Uterus (tissue), 3 donors: ENCODE measurements at regions not wholly inside any gene's neighbourhood (a gene's known extent, or its start where the extent isn't known, plus 50 kb on each side); places are given as distances from the start of the nearest gene placed in this dataset.
A peak's percentile ranks its signal among the peaks of the same experiment; 100 is the strongest.

Source experiments
- DNase-seq, 2 donors: peaks; one replicate each; pipeline ENCODE4 v3.0.0-alpha.2; 2019 to 2020
- H3K27ac ChIP-seq, 2 donors: fragments of 200-600 bp; sonication (generic); 1 replicate in 1 of 2; 2 replicates in 1 of 2; pipeline ENCODE4 v1.5.1; 2016 to 2018
- H3K27me3 ChIP-seq, 2 donors: fragments of 200-600 bp; sonication (generic); one replicate each; pipeline ENCODE4 v1.5.1; 2018 to 2019; ENCODE audit warnings: control low read depth in 1 of 2
- H3K36me3 ChIP-seq, 2 donors: fragments of 200-600 bp; sonication (generic); one replicate each; pipeline ENCODE4 v1.5.1; 2019; ENCODE audit warnings: control low read depth in 1 of 2
- H3K4me1 ChIP-seq, 2 donors: fragments of 200-600 bp; sonication (generic); one replicate each; pipeline ENCODE4 v1.5.1; 2018 to 2019; ENCODE audit warnings: control low read depth in 1 of 2
- H3K4me3 ChIP-seq, 2 donors: fragments of 200-600 bp; sonication (generic); 1 replicate in 1 of 2; 2 replicates in 1 of 2; pipeline ENCODE4 v1.5.1; 2018 to 2019; ENCODE audit warnings: mild to moderate bottlenecking in 1 of 2
- H3K9me3 ChIP-seq, 2 donors: fragments of 200-600 bp; sonication (generic); one replicate each; pipeline ENCODE4 v1.5.1; 2019; ENCODE audit warnings: control low read depth in 1 of 2
- CTCF ChIP-seq, 4 experiments: fragments of 200-600 bp in 2 of 4; fragments of 450-650 bp in 2 of 4; sonication (generic) in 2 of 4; IDR thresholded peaks; one replicate each; pipeline ENCODE4 v1.5.1; 2016 to 2019; ENCODE audit warnings: antibody characterized with exemption in 4 of 4, mild to moderate bottlenecking in 2 of 4, moderate library complexity in 1 of 4
- POLR2A ChIP-seq, 2 donors: fragments of 450-650 bp; IDR thresholded peaks; one replicate each; pipeline ENCODE4 v1.6.1; 2016; ENCODE audit warnings: antibody characterized with exemption in 2 of 2, mild to moderate bottlenecking in 1 of 2, moderate library complexity in 1 of 2
- intact Hi-C: fragments of 100-400 bp; cut with DNase I; formaldehyde crosslinking; loops from one replicate; pipeline ENCODE4 v1.15.1; 2023; ENCODE audit warnings: low total_unique reads
- microRNA counts, 2 donors: library from miRNA; unstranded; fragments of <30 nt; microRNA quantifications; one replicate each; lab custom pipeline; 2016 to 2017
- microRNA-seq: library from miRNA; unstranded; fragments of <30 nt; microRNA quantifications from one replicate; pipeline ENCODE4, GENCODE V29; 2016; ENCODE audit warnings: borderline microRNAs expressed, borderline replicate concordance
- small RNA-seq: library from RNA; depleted of rRNA; stranded (forward); fragments of <200 nt; gene quantifications from one replicate; pipeline ENCODE3, GENCODE V24; 2016
- donor health status: DM: yes; HTN: yes; CAD: no.

- Histone ChIP-seq H3K27me3 (no peaks in the 10 kb centered on the region), H3K36me3 (no peaks in the 10 kb centered on the region), H3K27ac (no peak overlapping the region), H3K4me3 (no peak overlapping the region), H3K9me3 (no peaks in the 10 kb centered on the region), H3K4me1 (no peaks in the 10 kb centered on the region)
- DNase-seq, result no peak
- intact Hi-C loops, result no loop called here
- TF ChIP-seq POLR2A (IDR thresholded peaks at IDR 0.05), result no peak
- no peak for TF ChIP-seq CTCF (IDR thresholded peaks at IDR 0.05)
Observed at GRCh38 chr4:20643631-20644030, 56.6 kb upstream of the PACRGL start.

- no peak for TF ChIP-seq POLR2A (IDR thresholded peaks at IDR 0.05)
- no peak for TF ChIP-seq CTCF (IDR thresholded peaks at IDR 0.05)
- DNase-seq, result no peak
- Histone ChIP-seq H3K27me3 (no peaks in the 10 kb centered on the region), H3K36me3 (no peaks in the 10 kb centered on the region), H3K27ac (no peak overlapping the region), H3K4me1 (no peaks in the 10 kb centered on the region), H3K9me3 (no peaks in the 10 kb centered on the region), H3K4me3 (no peak overlapping the region)
- intact Hi-C loops, result no loop called here
Observed at GRCh38 chr4:20645236-20645635, 55.0 kb upstream of the PACRGL start.

GRCh38 chr4:20646287-20646686 is 54.0 kb upstream of the PACRGL start:
- TF ChIP-seq POLR2A (IDR thresholded peaks at IDR 0.05), result no peak
- TF ChIP-seq CTCF (IDR thresholded peaks at IDR 0.05), result no peak
- Histone ChIP-seq H3K27ac (no peak overlapping the region), H3K27me3 (no peaks in the 10 kb centered on the region)

More at GRCh38 chr4:20646287-20646686, 54.0 kb upstream of the PACRGL start:
- no peak for DNase-seq
- intact Hi-C loops, result no loop called here
- Histone ChIP-seq H3K36me3 (no peaks in the 10 kb centered on the region), H3K9me3 (no peaks in the 10 kb centered on the region), H3K4me1 (no peaks in the 10 kb centered on the region), H3K4me3 (no peak overlapping the region)

MicroRNA genes in the stretch of these regions (microRNA counts, 767-probe panel; counts per million panel counts)
- 5,944 to 6,590 counts per million in 2 donors for microRNA hsa-miR-218-5p (lab: Ali Mortazavi, UCI)

Small RNA genes in the stretch of these regions (microRNA-seq; reads per million reads assigned to microRNA genes)
- 80.4 reads per million, percentile 52 among the genes with 10 or more reads in this experiment for gene MIR218-1

Small RNA genes in the stretch of these regions (small RNA-seq; reads per million reads assigned to genes)
- gene MIR218-1, result 0.73 reads per million, percentile 28 among the genes with 10 or more reads in this experiment
